Neural progenitor cell (in vitro differentiated cells): ENCODE measurements at regions not wholly inside any gene's neighbourhood (a gene's known extent, or its start where the extent isn't known, plus 50 kb on each side); places are given as distances from the start of the nearest gene placed in this dataset.

Source experiments
- DNase-seq: peaks from one replicate; pipeline ENCODE4 v3.0.0-alpha.2; 2016; ENCODE audit warnings: low spot score
- H2AFZ ChIP-seq: fragments of 200-600 bp; sonication (generic); replicated peaks from 2 replicates; pipeline ENCODE4 v1.6.1; 2016; ENCODE audit warnings: antibody characterized with exemption
- H3F3A ChIP-seq: fragments of 200-600 bp; sonication (generic); 2 replicates; pipeline ENCODE4 v1.6.1; 2016; ENCODE audit warnings: antibody characterized with exemption, low read depth
- H3K27ac ChIP-seq: fragments of 200-600 bp; sonication (generic); 2 replicates; pipeline ENCODE4 v1.5.1; 2016; ENCODE audit warnings: mild to moderate bottlenecking
- H3K27me3 ChIP-seq: fragments of 200-600 bp; sonication (generic); 2 replicates; pipeline ENCODE4 v1.6.1; 2016; ENCODE audit warnings: mild to moderate bottlenecking, moderate library complexity
- H3K36me3 ChIP-seq: fragments of 200-600 bp; sonication (generic); 2 replicates; pipeline ENCODE4 v1.5.1; 2016
- H3K4me1 ChIP-seq: fragments of 200-600 bp; sonication (generic); 2 replicates; pipeline ENCODE4 v1.6.1; 2016; ENCODE audit warnings: mixed run types
- H3K4me2 ChIP-seq: fragments of 200-600 bp; sonication (generic); 2 replicates; pipeline ENCODE4 v1.6.1; 2016
- H3K4me3 ChIP-seq: fragments of 200-600 bp; sonication (generic); 2 replicates; pipeline ENCODE4 v1.5.1; 2016
- H3K79me2 ChIP-seq: fragments of 200-600 bp; sonication (generic); 2 replicates; pipeline ENCODE4 v1.6.1; 2016; ENCODE audit warnings: low read depth
- H3K9ac ChIP-seq: fragments of 200-600 bp; sonication (generic); 2 replicates; pipeline ENCODE4 v1.6.1; 2016
- H3K9me3 ChIP-seq: fragments of 200-600 bp; sonication (generic); 2 replicates; pipeline ENCODE4 v1.5.1; 2016; ENCODE audit warnings: low read depth
- H4K20me1 ChIP-seq: fragments of 200-600 bp; sonication (generic); 2 replicates; pipeline ENCODE4 v1.6.1; 2016; ENCODE audit warnings: low read depth
- H3K27ac Mint-ChIP-seq: 3 replicates; pipeline ENCODE4 v1.8.0; 2021; ENCODE audit warnings: mixed read lengths
- H3K27me3 Mint-ChIP-seq: 2 replicates; pipeline ENCODE4 v1.8.0; 2022; ENCODE audit warnings: low read depth, mild to moderate bottlenecking, inconsistent platforms, moderate library complexity, mixed read lengths; ENCODE audit not compliant: insufficient read depth
- H3K36me3 Mint-ChIP-seq: 3 replicates; pipeline ENCODE4 v1.8.0; 2021; ENCODE audit warnings: mixed read lengths
- H3K4me1 Mint-ChIP-seq: 3 replicates; pipeline ENCODE4 v1.8.0; 2021; ENCODE audit warnings: mixed read lengths
- H3K4me3 Mint-ChIP-seq: 3 replicates; pipeline ENCODE4 v1.8.0; 2021; ENCODE audit warnings: mild to moderate bottlenecking, moderate library complexity, mixed read lengths
- H3K9me3 Mint-ChIP-seq: 3 replicates; pipeline ENCODE4 v1.8.0; 2020; ENCODE audit warnings: mixed read lengths
- EZH2 ChIP-seq: fragments of 200-600 bp; sonication (generic); IDR thresholded peaks from 2 replicates; pipeline ENCODE4 v1.6.1; 2017; ENCODE audit warnings: antibody characterized with exemption, mild to moderate bottlenecking, moderate library complexity
- EZH2phosphoT487 ChIP-seq: fragments of 200-600 bp; sonication (generic); IDR thresholded peaks from 2 replicates; pipeline ENCODE4 v1.6.1; 2017; ENCODE audit warnings: antibody characterized with exemption
- TF ChIP-seq, protein P1 (sequence below): fragments of 200-600 bp; sonication (generic); IDR thresholded peaks from 2 replicates; pipeline ENCODE4 v1.5.1; 2017; ENCODE audit warnings: antibody characterized with exemption, mild to moderate bottlenecking

GRCh38 chr4:122219356-122219755 lies 67.2 kb downstream of the BLTP1 start:
- no peak overlapping the region for H3K27ac Mint-ChIP-seq
- Histone ChIP-seq H3K4me3 (no peak overlapping the region), H3K27me3 (no peaks in the 10 kb centered on the region), H3K9ac (no peak overlapping the region), H3F3A (no peaks in the 10 kb centered on the region), H4K20me1 (no peaks in the 10 kb centered on the region), H3K4me1 (no peaks in the 10 kb centered on the region), H3K27ac (no peak overlapping the region), H3K9me3 (no peaks in the 10 kb centered on the region), H3K4me2 (no peak overlapping the region), H3K79me2 (no peaks in the 10 kb centered on the region), H2AFZ (no peak overlapping the region), H3K36me3 (peaks cover 7% of the 10 kb centered on the region)
- H3K9me3 Mint-ChIP-seq: no peaks in the 10 kb centered on the region
- DNase-seq: no peak
- TF ChIP-seq, protein P1, sequence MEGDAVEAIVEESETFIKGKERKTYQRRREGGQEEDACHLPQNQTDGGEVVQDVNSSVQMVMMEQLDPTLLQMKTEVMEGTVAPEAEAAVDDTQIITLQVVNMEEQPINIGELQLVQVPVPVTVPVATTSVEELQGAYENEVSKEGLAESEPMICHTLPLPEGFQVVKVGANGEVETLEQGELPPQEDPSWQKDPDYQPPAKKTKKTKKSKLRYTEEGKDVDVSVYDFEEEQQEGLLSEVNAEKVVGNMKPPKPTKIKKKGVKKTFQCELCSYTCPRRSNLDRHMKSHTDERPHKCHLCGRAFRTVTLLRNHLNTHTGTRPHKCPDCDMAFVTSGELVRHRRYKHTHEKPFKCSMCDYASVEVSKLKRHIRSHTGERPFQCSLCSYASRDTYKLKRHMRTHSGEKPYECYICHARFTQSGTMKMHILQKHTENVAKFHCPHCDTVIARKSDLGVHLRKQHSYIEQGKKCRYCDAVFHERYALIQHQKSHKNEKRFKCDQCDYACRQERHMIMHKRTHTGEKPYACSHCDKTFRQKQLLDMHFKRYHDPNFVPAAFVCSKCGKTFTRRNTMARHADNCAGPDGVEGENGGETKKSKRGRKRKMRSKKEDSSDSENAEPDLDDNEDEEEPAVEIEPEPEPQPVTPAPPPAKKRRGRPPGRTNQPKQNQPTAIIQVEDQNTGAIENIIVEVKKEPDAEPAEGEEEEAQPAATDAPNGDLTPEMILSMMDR: no peak
- no peak for TF ChIP-seq EZH2phosphoT487
- no peaks in the 10 kb centered on the region for H3K27me3 Mint-ChIP-seq
- H3K4me3 Mint-ChIP-seq: no peak overlapping the region
- H3K36me3 Mint-ChIP-seq: peaks cover 24% of the 10 kb centered on the region
- no peaks in the 10 kb centered on the region for H3K4me1 Mint-ChIP-seq

DNA sequence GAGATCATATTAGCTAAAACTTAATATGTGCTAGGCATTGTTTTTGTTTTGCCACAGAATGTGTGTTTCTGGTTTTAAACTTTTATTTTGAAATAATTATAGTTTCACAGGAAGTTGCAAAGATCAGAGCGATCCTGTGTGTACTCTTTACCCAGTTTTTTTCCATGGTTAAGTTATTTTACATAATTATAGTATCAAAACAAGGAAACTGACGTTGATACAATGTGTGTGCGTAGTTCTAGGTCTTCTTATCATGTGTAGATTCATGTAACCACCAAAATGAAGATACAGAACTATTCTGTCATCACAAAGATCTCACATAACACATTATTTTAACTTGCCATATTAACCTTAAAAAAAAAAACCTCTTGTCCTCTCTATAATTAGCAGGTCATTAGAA lies 69.2 kb downstream of the BLTP1 start:
- Histone ChIP-seq H3K9me3 (no peaks in the 10 kb centered on the region), H4K20me1 (no peaks in the 10 kb centered on the region), H3F3A (no peaks in the 10 kb centered on the region), H3K4me3 (no peak overlapping the region), H3K79me2 (no peaks in the 10 kb centered on the region), H2AFZ (no peak overlapping the region), H3K4me1 (no peaks in the 10 kb centered on the region), H3K4me2 (no peak overlapping the region), H3K27ac (no peak overlapping the region), H3K9ac (no peak overlapping the region), H3K36me3 (peaks cover 7% of the 10 kb centered on the region), H3K27me3 (no peaks in the 10 kb centered on the region)
- TF ChIP-seq EZH2phosphoT487: no peak
- TF ChIP-seq EZH2: no peak
- TF ChIP-seq, protein P1: no peak
- Mint-ChIP-seq H3K4me3 (no peak overlapping the region), H3K4me1 (peaks cover 2% of the 10 kb centered on the region), H3K36me3 (peaks cover 15% of the 10 kb centered on the region), H3K27me3 (no peaks in the 10 kb centered on the region), H3K27ac (no peak overlapping the region), H3K9me3 (no peaks in the 10 kb centered on the region)
- no peak for DNase-seq

- Mint-ChIP-seq H3K9me3 (no peaks in the 10 kb centered on the region), H3K4me3 (no peak overlapping the region), H3K27me3 (no peaks in the 10 kb centered on the region), H3K36me3 (peaks cover 17% of the 10 kb centered on the region), H3K27ac (no peak overlapping the region), H3K4me1 (peaks cover 2% of the 10 kb centered on the region)
- Histone ChIP-seq H3K79me2 (no peaks in the 10 kb centered on the region), H3K9ac (no peak overlapping the region), H3K27ac (no peak overlapping the region), H3K27me3 (no peaks in the 10 kb centered on the region), H3K4me1 (no peaks in the 10 kb centered on the region), H3K4me2 (no peak overlapping the region), H2AFZ (no peak overlapping the region), H3F3A (no peaks in the 10 kb centered on the region), H4K20me1 (no peaks in the 10 kb centered on the region), H3K9me3 (no peaks in the 10 kb centered on the region), H3K4me3 (no peak overlapping the region), H3K36me3 (peaks cover 7% of the 10 kb centered on the region)
- TF ChIP-seq, protein P1: peak; percentile 6
- TF ChIP-seq EZH2: no peak
- no peak for TF ChIP-seq EZH2phosphoT487
- DNase-seq: peak; percentile 19
These were observed 72.2 kb downstream of the BLTP1 start for GRCh38 chr4:122224348-122224747.
